K562 (cell line): ENCODE measurements at regions not wholly inside any gene's neighbourhood (a gene's known extent, or its start where the extent isn't known, plus 50 kb on each side); places are given as distances from the start of the nearest gene placed in this dataset.

Experiments
- ATAC-seq: fragments of 200-7000 bp; cut with Tn5 transposase; 3 replicates; pipeline ENCODE4 v1.9.1; 2020; ENCODE audit warnings: moderate library complexity
- BruUV-seq: library from RNA; stranded (reverse); fragments of 400-500 nt; replicated peaks from 2 replicates; lab custom pipeline; 2021; lab: Mats Ljungman, UMichigan
- CTCF ChIA-PET: fragments of 300-600 bp; formaldehyde crosslinking; extraction: SDS; loops from one replicate; lab custom pipeline; 2021; ENCODE audit warnings: low intra/inter-chr PET ratio; lab: Yijun Ruan, JAX
- POLR2A ChIA-PET: fragments of 300-600, 350-650 bp; sonication (Branson Sonifier 250); formaldehyde crosslinking; extraction: SDS; loops from one replicate; lab custom pipeline; 2021; ENCODE audit warnings: antibody characterized with exemption, inconsistent platforms; lab: Yijun Ruan, JAX
- DNase-seq, 4 experiments: peaks; one replicate each; pipeline versions ENCODE4 v3.0.0 to v3.0.0-alpha.2; 2011 to 2018; ENCODE audit warnings: low spot score in 3 of 4, mixed read lengths in 3 of 4; ENCODE audit errors: extremely low read depth in 1 of 4
- FAIRE-seq: peaks from 2 replicates; lab custom pipeline; 2011; peaks lifted over from hg19 to GRCh38; lab: Jason Lieb, UNC
- H2AFZ ChIP-seq: 2 replicates; pipeline ENCODE4 v1.6.0; 2011; ENCODE audit warnings: low read depth, low read length, control low read depth, inconsistent platforms
- H3K27ac ChIP-seq: fragments of 200-600 bp; 3 replicates; pipeline ENCODE4 v1.8.0; 2011; ENCODE audit warnings: low read depth, mild to moderate bottlenecking, control low read depth, inconsistent platforms, low read length, moderate library complexity, mixed read lengths; ENCODE audit errors: extremely low read depth
- H3K27me3 ChIP-seq, 2 experiments: fragments of 300-600 bp in 1 of 2; 2 replicates in 1 of 2; 3 replicates in 1 of 2; pipeline versions ENCODE4 v1.6.0 to v1.8.0; 2011; ENCODE audit warnings: inconsistent platforms in 2 of 2, low read length in 2 of 2, mild to moderate bottlenecking in 1 of 2, mixed read lengths in 1 of 2, moderate library complexity in 1 of 2; ENCODE audit not compliant: control insufficient read depth in 2 of 2, insufficient read depth in 2 of 2
- H3K36me3 ChIP-seq: fragments of 300-600 bp; 3 replicates; pipeline ENCODE4 v1.8.0; 2011; ENCODE audit warnings: mild to moderate bottlenecking, low read length, inconsistent platforms; ENCODE audit not compliant: control insufficient read depth, insufficient read depth
- H3K4me1 ChIP-seq, 2 experiments: fragments of 200-600 bp in 1 of 2; replicated peaks in 1 of 2; 2 replicates in 1 of 2; 3 replicates in 1 of 2; pipeline versions ENCODE4 v1.5.1 to v1.8.0; 2011; ENCODE audit warnings: inconsistent platforms in 2 of 2, low read length in 2 of 2, mild to moderate bottlenecking in 1 of 2, mixed read lengths in 1 of 2, moderate library complexity in 1 of 2; ENCODE audit not compliant: control insufficient read depth in 2 of 2, insufficient read depth in 2 of 2
- H3K4me2 ChIP-seq: 2 replicates; pipeline ENCODE4 v1.6.1; 2011; ENCODE audit warnings: low read length, control low read depth, inconsistent platforms, mixed read lengths; ENCODE audit not compliant: insufficient read depth
- H3K4me3 ChIP-seq: fragments of 200-600 bp; sonication (generic), shearing (Covaris generic); 2 replicates; pipeline ENCODE4 v1.5.1; 2016; ENCODE audit warnings: control low read depth, inconsistent platforms
- H3K79me2 ChIP-seq: fragments of 200-600 bp; 3 replicates; pipeline ENCODE4 v1.8.0; 2011; ENCODE audit warnings: low read length, inconsistent platforms; ENCODE audit not compliant: control insufficient read depth, insufficient read depth
- H3K9ac ChIP-seq, 2 experiments: 2 replicates each; pipeline versions ENCODE4 v1.6.0 to v1.6.1; 2011; ENCODE audit warnings: low read depth in 2 of 2, low read length in 2 of 2, control low read depth in 1 of 2, inconsistent platforms in 1 of 2, mild to moderate bottlenecking in 1 of 2, mixed read lengths in 1 of 2; ENCODE audit not compliant: insufficient read depth in 1 of 2
- H3K9me1 ChIP-seq: one replicate; pipeline ENCODE4 v1.6.0; 2011; ENCODE audit warnings: inconsistent platforms, mild to moderate bottlenecking, low read length, moderate library complexity; ENCODE audit not compliant: control insufficient read depth, insufficient read depth
- H3K9me3 ChIP-seq: replicated peaks from 2 replicates; pipeline ENCODE4 v1.5.1; 2011; ENCODE audit warnings: low read depth, low read length, inconsistent platforms; ENCODE audit not compliant: control insufficient read depth, insufficient read depth
- H4K20me1 ChIP-seq: replicated peaks from 2 replicates; pipeline ENCODE4 v1.6.1; 2011; ENCODE audit warnings: low read length, inconsistent platforms, mixed read lengths; ENCODE audit not compliant: control insufficient read depth, insufficient read depth
- CREB1 ChIP-seq, 2 experiments: sonication (generic) in 1 of 2; formaldehyde crosslinking in 1 of 2; IDR thresholded peaks; 2 replicates each; pipeline versions ENCODE4 v1.6.1 to v1.8.0; 2012 to 2022; ENCODE audit warnings: inconsistent platforms in 1 of 2, mild to moderate bottlenecking in 1 of 2, missing genetic modification reagents in 1 of 2, moderate library complexity in 1 of 2
- SUPT5H ChIP-seq: fragments of 450-650 bp; IDR thresholded peaks from 2 replicates; pipeline ENCODE4 v1.6.1; 2016
- ZNF551 ChIP-seq: fragments of 250-450 bp; sonication (Bioruptor Pico); IDR thresholded peaks from 2 replicates; pipeline ENCODE4 v1.5.0; 2021; ENCODE audit warnings: mild to moderate bottlenecking, moderate library complexity
- ZNF561 ChIP-seq: fragments of 450-650 bp; formaldehyde crosslinking; conservative IDR thresholded peaks from 2 replicates; pipeline ENCODE4 v1.4.0; 2020; ENCODE audit warnings: mild to moderate bottlenecking, moderate library complexity
- WGBS: fragments of 100-300 bp; shearing (Covaris generic); methylation state at CpG from one replicate; pipeline ENCODE4 v1.1.6; 2016; ENCODE audit warnings: low coverage, mixed read lengths; ENCODE audit not compliant: insufficient coverage; ENCODE audit errors: missing lambda C conversion rate; 5-methylcytosine and 5-hydroxymethylcytosine counted together
- in situ Hi-C: fragments of 300-500 bp; cut with MboI; formaldehyde crosslinking; loops from 4 replicates; pipeline ENCODE4 v1.15.0; 2018; ENCODE audit warnings: inconsistent platforms, mixed read lengths
- intact Hi-C: fragments of 100-400 bp; cut with micrococcal nuclease; formaldehyde crosslinking; loops from 2 replicates; pipeline ENCODE4 v1.14.2; 2022
- TF ChIP-seq, protein P1 (sequence below): fragments of 450-650 bp; IDR thresholded peaks from 2 replicates; pipeline ENCODE4 v1.7.0; 2016; ENCODE audit warnings: borderline replicate concordance
- TF ChIP-seq, protein P2 (sequence below): sonication (generic); formaldehyde crosslinking; IDR thresholded peaks from 2 replicates; pipeline ENCODE4 v1.8.0; 2022; ENCODE audit warnings: mild to moderate bottlenecking, missing genetic modification reagents
- TF ChIP-seq, protein P3 (sequence below): fragments of 250-450 bp; sonication (Bioruptor Pico); IDR thresholded peaks from 2 replicates; pipeline ENCODE4 v1.8.0; 2022; ENCODE audit warnings: inconsistent platforms
- TF ChIP-seq, protein P4 (sequence below): fragments of 200-400 bp; formaldehyde crosslinking; IDR thresholded peaks from 2 replicates; pipeline ENCODE4 v1.6.1; 2017; ENCODE audit warnings: mild to moderate bottlenecking, low read depth, low read length, moderate library complexity

DNA sequence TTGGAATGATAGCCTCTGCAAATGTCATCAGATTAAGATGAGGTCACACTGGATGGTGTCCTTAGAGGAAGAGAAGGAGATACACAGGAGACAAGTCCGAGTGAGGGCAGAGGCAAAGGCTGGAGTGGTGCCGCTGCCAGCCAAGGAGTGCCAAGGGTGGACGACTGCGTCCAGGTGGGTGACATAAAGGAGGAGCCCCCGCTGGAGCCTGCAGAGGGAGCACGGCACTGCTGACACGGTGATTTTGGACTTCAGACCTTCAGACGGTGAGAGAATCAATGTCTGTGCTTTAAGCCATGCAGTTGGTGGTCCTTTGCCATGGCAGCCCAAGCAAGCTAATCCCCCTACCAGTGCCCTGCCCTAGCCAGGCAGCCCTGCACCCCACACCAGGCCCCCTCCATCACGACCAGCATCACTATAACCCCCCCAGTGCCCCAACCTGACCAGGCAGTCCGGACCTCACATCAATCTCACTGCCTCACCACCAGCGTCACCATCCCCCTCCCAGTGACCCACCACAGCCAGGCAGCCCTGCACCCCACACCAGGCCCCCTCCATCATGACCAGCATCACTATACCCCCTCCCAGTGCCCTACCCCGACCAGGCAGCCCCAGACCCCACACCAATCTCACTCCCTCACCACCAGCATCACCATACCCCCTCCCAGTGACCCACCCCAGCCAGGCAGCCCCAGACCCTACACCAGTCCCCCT is 130.0 kb downstream of the HMX1 start:
- DNase-seq: no peak
- Histone ChIP-seq H3K9me1 (no peaks in the 10 kb centered on the region), H3K9ac (no peak overlapping the region), H3K79me2 (no peaks in the 10 kb centered on the region), H3K4me1 (no peaks in the 10 kb centered on the region), H2AFZ (no peak overlapping the region), H3K27ac (no peak overlapping the region), H4K20me1 (no peaks in the 10 kb centered on the region), H3K4me2 (no peak overlapping the region), H3K9me3 (no peaks in the 10 kb centered on the region; the same call in 1 of the 2 replicates), H3K27me3 (peaks cover 0 to 26% of the 10 kb centered on the region in 2 experiments; a peak in 2 of 5 replicates), H3K4me3 (no peak overlapping the region), H3K36me3 (no peaks in the 10 kb centered on the region)
- TF ChIP-seq CREB1 (IDR thresholded peaks at IDR 0.05) (no peak), CREB1 (CRISPR knock-in tag; IDR thresholded peaks at IDR 0.05) (no peak), ZNF551 (CRISPR knock-in tag) (no peak), ZNF561 (no peak), SUPT5H (no peak)
- TF ChIP-seq, protein P1, sequence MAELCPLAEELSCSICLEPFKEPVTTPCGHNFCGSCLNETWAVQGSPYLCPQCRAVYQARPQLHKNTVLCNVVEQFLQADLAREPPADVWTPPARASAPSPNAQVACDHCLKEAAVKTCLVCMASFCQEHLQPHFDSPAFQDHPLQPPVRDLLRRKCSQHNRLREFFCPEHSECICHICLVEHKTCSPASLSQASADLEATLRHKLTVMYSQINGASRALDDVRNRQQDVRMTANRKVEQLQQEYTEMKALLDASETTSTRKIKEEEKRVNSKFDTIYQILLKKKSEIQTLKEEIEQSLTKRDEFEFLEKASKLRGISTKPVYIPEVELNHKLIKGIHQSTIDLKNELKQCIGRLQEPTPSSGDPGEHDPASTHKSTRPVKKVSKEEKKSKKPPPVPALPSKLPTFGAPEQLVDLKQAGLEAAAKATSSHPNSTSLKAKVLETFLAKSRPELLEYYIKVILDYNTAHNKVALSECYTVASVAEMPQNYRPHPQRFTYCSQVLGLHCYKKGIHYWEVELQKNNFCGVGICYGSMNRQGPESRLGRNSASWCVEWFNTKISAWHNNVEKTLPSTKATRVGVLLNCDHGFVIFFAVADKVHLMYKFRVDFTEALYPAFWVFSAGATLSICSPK: no peak
- TF ChIP-seq, protein P2, sequence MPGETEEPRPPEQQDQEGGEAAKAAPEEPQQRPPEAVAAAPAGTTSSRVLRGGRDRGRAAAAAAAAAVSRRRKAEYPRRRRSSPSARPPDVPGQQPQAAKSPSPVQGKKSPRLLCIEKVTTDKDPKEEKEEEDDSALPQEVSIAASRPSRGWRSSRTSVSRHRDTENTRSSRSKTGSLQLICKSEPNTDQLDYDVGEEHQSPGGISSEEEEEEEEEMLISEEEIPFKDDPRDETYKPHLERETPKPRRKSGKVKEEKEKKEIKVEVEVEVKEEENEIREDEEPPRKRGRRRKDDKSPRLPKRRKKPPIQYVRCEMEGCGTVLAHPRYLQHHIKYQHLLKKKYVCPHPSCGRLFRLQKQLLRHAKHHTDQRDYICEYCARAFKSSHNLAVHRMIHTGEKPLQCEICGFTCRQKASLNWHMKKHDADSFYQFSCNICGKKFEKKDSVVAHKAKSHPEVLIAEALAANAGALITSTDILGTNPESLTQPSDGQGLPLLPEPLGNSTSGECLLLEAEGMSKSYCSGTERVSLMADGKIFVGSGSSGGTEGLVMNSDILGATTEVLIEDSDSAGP: no peak
- TF ChIP-seq, protein P3, sequence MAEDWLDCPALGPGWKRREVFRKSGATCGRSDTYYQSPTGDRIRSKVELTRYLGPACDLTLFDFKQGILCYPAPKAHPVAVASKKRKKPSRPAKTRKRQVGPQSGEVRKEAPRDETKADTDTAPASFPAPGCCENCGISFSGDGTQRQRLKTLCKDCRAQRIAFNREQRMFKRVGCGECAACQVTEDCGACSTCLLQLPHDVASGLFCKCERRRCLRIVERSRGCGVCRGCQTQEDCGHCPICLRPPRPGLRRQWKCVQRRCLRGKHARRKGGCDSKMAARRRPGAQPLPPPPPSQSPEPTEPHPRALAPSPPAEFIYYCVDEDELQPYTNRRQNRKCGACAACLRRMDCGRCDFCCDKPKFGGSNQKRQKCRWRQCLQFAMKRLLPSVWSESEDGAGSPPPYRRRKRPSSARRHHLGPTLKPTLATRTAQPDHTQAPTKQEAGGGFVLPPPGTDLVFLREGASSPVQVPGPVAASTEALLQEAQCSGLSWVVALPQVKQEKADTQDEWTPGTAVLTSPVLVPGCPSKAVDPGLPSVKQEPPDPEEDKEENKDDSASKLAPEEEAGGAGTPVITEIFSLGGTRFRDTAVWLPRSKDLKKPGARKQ (CRISPR knock-in tag): no peak
- TF ChIP-seq, protein P4, sequence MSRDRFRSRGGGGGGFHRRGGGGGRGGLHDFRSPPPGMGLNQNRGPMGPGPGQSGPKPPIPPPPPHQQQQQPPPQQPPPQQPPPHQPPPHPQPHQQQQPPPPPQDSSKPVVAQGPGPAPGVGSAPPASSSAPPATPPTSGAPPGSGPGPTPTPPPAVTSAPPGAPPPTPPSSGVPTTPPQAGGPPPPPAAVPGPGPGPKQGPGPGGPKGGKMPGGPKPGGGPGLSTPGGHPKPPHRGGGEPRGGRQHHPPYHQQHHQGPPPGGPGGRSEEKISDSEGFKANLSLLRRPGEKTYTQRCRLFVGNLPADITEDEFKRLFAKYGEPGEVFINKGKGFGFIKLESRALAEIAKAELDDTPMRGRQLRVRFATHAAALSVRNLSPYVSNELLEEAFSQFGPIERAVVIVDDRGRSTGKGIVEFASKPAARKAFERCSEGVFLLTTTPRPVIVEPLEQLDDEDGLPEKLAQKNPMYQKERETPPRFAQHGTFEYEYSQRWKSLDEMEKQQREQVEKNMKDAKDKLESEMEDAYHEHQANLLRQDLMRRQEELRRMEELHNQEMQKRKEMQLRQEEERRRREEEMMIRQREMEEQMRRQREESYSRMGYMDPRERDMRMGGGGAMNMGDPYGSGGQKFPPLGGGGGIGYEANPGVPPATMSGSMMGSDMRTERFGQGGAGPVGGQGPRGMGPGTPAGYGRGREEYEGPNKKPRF: no peak
- BruUV-seq: no TSS peak
- ATAC-seq: no peak
- ChIA-PET CTCF (no interaction called here), POLR2A (interaction anchor here (0.6 kb wide), 1 partner anchor 1078 kb away, joined by 3 read pairs; no protein-coding TSS in a partner anchor)
- FAIRE-seq: no peak
- in situ Hi-C loops (no loop called here), intact Hi-C loops (no loop called here)
- 2% methylated on average over 9 of the region's 12 CpGs for WGBS
